Smooth muscle cell (in vitro differentiated cells): ENCODE measurements at regions not wholly inside any gene's neighbourhood (a gene's known extent, or its start where the extent isn't known, plus 50 kb on each side); places are given as distances from the start of the nearest gene placed in this dataset.

Experiments used
- DNase-seq: peaks from one replicate; lab custom pipeline; 2025; ENCODE audit not compliant: unreplicated experiment; lab: John Stamatoyannopoulos, UW
- H2AFZ ChIP-seq: fragments of 200-600 bp; sonication (generic); 2 replicates; pipeline ENCODE4 v1.6.0; 2016; ENCODE audit warnings: antibody characterized with exemption, low read depth, mild to moderate bottlenecking
- H3F3A ChIP-seq: fragments of 200-600 bp; sonication (generic); 2 replicates; pipeline ENCODE4 v1.6.0; 2017; ENCODE audit warnings: antibody characterized with exemption, low read depth
- H3K27ac ChIP-seq: fragments of 200-600 bp; sonication (generic); 2 replicates; pipeline ENCODE4 v1.5.1; 2016; ENCODE audit warnings: low read depth, mild to moderate bottlenecking
- H3K27me3 ChIP-seq: fragments of 200-600 bp; sonication (generic); 2 replicates; pipeline ENCODE4 v1.6.1; 2016; ENCODE audit warnings: low read depth, mild to moderate bottlenecking
- H3K36me3 ChIP-seq: fragments of 200-600 bp; sonication (generic); 2 replicates; pipeline ENCODE4 v1.5.1; 2016; ENCODE audit warnings: low read depth
- H3K4me1 ChIP-seq: fragments of 200-600 bp; sonication (generic); 2 replicates; pipeline ENCODE4 v1.5.1; 2016; ENCODE audit warnings: low read depth
- H3K4me2 ChIP-seq: fragments of 200-600 bp; sonication (generic); 2 replicates; pipeline ENCODE4 v1.6.0; 2016; ENCODE audit warnings: mild to moderate bottlenecking
- H3K4me3 ChIP-seq: fragments of 200-600 bp; sonication (generic); 2 replicates; pipeline ENCODE4 v1.5.1; 2016; ENCODE audit warnings: mild to moderate bottlenecking
- H3K79me2 ChIP-seq: fragments of 200-600 bp; sonication (generic); 2 replicates; pipeline ENCODE4 v1.6.0; 2016; ENCODE audit warnings: low read depth, mild to moderate bottlenecking
- H3K9ac ChIP-seq: fragments of 200-600 bp; sonication (generic); 2 replicates; pipeline ENCODE4 v1.6.0; 2016; ENCODE audit warnings: low read depth
- H3K9me3 ChIP-seq: fragments of 200-600 bp; sonication (generic); replicated peaks from 2 replicates; pipeline ENCODE4 v1.5.1; 2016; ENCODE audit warnings: low read depth
- H4K20me1 ChIP-seq: fragments of 200-600 bp; sonication (generic); 2 replicates; pipeline ENCODE4 v1.6.0; 2016; ENCODE audit warnings: low read depth
- CTCF ChIP-seq: fragments of 200-600 bp; sonication (generic); IDR thresholded peaks from 2 replicates; pipeline ENCODE4 v1.5.1; 2017; ENCODE audit warnings: borderline replicate concordance, mild to moderate bottlenecking, antibody characterized with exemption; ENCODE audit not compliant: insufficient read depth, poor library complexity, severe bottlenecking
- WGBS: methylation state at CpG from one replicate; pipeline ENCODE4 v1.1.7; 2016; ENCODE audit warnings: low lambda C conversion rate; 5-methylcytosine and 5-hydroxymethylcytosine counted together

DNA sequence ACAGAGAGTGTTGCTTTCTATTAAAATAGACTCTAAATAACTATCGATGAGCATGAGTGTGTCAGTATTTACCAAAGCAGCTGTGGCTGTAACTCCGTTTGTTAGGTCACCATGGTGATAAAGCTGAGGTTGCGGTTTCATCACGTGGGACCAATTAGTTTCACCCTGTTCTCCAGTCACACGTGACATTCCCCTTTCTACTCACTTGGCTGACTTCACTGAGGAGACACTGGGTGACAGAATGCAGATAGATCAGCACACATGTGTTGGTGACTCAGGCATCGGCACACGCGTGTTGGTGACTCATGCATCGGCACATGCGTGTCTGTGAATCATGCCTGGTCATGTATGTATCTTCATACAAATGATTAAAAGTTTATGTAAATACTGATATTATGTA, 285.4 kb downstream of the THBS2 start:
- H3F3A ChIP-seq: no peaks in the 10 kb centered on the region
- H3K4me2 ChIP-seq: no peak overlapping the region
- no peaks in the 10 kb centered on the region for H3K79me2 ChIP-seq
- TF ChIP-seq CTCF: no peak
- no peaks in the 10 kb centered on the region for H3K27me3 ChIP-seq
- DNase-seq: no peak
- H4K20me1 ChIP-seq: no peaks in the 10 kb centered on the region
- no peaks in the 10 kb centered on the region for H3K36me3 ChIP-seq
- no peak overlapping the region for H3K9ac ChIP-seq
- H3K4me1 ChIP-seq: no peaks in the 10 kb centered on the region
- H3K27ac ChIP-seq: no peak overlapping the region
- H2AFZ ChIP-seq: no peak overlapping the region
- no peak overlapping the region for H3K4me3 ChIP-seq
- 92% methylated on average over 10 of the region's 10 CpGs for WGBS
- H3K9me3 ChIP-seq: no peaks in the 10 kb centered on the region

GRCh38 chr6:168967281-168967925, 286.2 kb downstream of the THBS2 start:
- no peak overlapping the region for H3K27ac ChIP-seq

DNA sequence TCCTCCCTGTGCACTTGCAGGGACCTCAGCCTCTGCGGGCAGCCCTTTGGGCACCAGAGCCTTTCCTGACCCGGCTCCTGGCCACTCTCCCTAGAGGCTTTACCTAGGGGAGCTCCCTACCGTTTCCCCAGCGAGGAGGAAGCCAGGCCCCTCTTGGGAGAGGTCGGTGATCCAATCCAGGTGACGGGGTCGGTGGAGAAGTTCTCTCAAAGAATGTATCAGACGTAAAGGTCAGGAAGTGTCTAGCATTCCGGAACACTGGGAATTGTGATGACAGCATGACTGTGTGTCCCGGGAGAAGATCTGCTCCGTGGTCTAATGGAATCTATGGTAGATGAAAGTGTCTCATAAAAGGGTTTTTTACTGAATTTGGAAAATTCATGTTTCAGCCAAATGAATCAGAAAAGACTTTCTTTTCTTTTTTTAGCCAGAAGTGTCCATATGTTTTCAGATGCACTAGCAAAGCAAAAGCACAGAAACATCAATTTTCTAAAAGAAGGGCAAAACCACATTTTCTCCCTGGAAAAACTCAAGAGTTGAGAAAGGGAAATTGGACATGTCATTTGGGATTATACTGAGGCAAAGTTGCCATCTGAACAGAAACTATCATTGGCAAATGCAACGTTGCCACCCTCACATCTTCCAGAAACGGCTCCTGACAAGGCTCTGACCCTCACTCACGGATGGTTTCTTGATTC, 289.4 kb downstream of the THBS2 start:
- no peak for DNase-seq
- H2AFZ ChIP-seq: no peak overlapping the region
- H3F3A ChIP-seq: no peaks in the 10 kb centered on the region
- H3K4me1 ChIP-seq: no peaks in the 10 kb centered on the region
- H3K27me3 ChIP-seq: no peaks in the 10 kb centered on the region
- no peak overlapping the region for H3K9ac ChIP-seq
- H3K9me3 ChIP-seq: no peaks in the 10 kb centered on the region
- no peaks in the 10 kb centered on the region for H3K79me2 ChIP-seq
- H4K20me1 ChIP-seq: no peaks in the 10 kb centered on the region
- WGBS: 72% methylated on average over 14 of the region's 14 CpGs
- no peak overlapping the region for H3K4me2 ChIP-seq
- H3K27ac ChIP-seq: no peak overlapping the region
- H3K4me3 ChIP-seq: no peak overlapping the region
- TF ChIP-seq CTCF: no peak
- no peaks in the 10 kb centered on the region for H3K36me3 ChIP-seq

More at GRCh38 chr6:168967281-168967925, 286.2 kb downstream of the THBS2 start:
- Histone ChIP-seq H4K20me1 (no peaks in the 10 kb centered on the region), H3K36me3 (no peaks in the 10 kb centered on the region), H3F3A (no peaks in the 10 kb centered on the region), H3K79me2 (no peaks in the 10 kb centered on the region), H2AFZ (no peak overlapping the region), H3K4me1 (no peaks in the 10 kb centered on the region), H3K27me3 (no peaks in the 10 kb centered on the region), H3K4me3 (no peak overlapping the region), H3K9me3 (no peaks in the 10 kb centered on the region), H3K4me2 (no peak overlapping the region), H3K9ac (no peak overlapping the region)
- DNase-seq: no peak
- WGBS: 84% methylated on average over 3 of the region's 3 CpGs
- TF ChIP-seq CTCF: no peak
